GM18861 (cell line): ENCODE measurements at regions not wholly inside any gene's neighbourhood (a gene's known extent, or its start where the extent isn't known, plus 50 kb on each side); places are given as distances from the start of the nearest gene placed in this dataset.
"Not testable (repeated sequence)": the region's sequence is repeated elsewhere in the genome, so short reads cannot be mapped to it uniquely, and the experiment has no call there.

Experiments used
- ATAC-seq: cut with Tn5 transposase; IDR thresholded peaks from one replicate; pipeline ENCODE4 v1.9.1; 2021; ENCODE audit not compliant: unreplicated experiment

DNA sequence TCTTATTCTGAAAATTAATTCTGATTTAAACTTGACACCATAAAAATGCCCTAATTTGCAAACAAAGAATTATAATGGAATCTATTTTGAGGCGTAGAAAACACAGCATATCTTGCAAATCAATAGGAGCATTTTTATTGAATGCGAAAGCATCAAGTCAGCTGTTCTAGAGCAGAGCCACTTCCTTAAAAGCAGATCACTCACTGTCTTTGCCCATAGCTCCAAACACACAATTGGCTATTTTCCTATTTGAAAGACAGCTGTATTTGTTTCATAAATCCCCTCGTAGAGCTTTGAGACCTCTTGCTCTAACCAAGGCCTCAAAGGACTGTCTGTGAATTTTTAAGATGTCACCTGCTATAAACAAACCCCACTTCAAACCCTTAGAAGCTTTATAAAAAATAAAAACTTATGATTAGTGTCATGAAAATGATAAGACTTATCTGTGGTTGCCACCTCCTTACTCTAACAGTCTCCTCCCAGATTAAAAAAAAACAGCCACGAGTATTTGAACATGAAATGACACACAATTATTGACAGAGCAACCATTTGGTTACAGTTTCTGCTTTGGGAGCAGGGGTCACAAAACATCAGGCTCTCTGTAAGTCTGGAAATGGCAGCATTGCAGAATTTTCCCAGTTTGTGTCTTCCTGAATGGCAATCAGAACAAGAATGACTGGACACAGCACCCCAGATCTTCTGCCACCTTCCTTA, 75.6 kb upstream of the RASEF start:
- ATAC-seq = no peak

DNA sequence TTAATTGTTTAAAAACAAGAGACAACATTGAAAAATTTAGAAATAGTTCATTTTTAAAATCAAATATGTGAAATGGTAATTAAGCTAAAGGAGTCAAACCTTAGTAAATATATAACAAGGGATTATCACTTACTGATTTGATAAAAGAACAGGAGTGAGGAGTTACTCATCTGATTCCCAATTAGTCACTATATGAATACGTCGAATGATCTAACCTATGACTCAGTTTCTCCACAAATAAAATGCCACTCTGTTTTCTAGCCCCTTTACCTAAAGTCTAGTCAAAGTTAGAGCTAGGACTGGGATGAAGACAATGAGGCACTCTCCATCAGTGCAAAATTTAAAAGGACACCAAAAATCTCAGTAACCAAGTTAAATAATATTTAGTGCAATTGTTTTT, 70.4 kb upstream of the RASEF start:
- ATAC-seq = no peak

DNA sequence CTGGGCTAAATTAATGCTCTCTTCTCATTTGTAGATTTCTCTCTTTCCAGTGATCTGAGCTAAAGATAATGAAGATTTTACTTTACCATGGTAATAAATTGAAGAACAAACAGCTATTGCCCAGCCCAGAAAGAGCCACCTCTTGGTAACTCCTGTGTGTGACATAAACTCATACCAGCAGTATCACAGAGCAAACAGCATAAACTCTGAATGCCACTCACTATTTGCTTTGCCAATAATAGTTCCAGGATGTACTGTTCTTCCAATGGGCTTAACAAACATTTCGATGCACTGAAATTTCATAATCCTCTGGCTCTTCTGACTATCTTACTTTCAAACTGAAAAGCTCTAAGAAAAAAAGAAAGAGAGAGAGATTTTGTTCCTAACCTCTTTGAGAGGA, 69.8 kb upstream of the RASEF start:
- ATAC-seq = no peak

DNA sequence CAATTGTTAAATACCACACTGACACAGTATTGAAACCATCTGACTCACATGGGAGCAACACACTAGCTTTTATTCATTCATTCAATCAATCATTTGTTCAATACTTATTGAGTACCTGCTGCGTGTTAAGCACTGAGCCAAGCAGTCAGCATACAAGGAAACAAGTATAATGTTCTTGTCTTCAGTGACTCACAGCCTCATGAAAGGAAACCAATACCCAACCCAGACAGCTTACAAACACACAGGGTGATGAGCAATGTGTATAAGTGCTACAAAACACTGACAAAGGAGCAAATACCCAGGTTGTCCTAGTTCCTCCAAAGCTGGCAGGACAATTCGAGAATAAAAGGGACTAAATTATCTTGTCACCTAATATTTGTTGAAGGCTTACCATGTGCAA, 67.6 kb upstream of the RASEF start:
- ATAC-seq = no peak

DNA sequence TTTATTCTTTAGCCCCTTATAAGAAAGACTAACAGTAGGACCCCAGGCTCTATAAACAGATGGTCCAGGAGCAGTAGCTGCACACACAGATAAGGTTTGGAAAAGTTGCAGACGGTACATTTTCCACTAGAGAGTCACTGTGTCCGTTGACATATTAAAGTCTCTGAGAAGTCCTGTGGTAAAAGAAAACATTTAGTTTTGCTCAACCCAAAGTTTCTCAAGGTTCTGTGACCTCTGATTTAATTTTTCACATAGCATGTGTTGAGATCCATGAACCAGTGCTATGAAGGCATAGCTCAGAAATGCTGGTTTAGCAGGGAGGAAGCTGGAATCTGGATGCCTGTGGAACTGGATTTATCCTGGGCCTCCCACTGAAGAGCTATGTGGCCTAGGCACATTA, 62.7 kb upstream of the RASEF start:
- ATAC-seq = no peak

DNA sequence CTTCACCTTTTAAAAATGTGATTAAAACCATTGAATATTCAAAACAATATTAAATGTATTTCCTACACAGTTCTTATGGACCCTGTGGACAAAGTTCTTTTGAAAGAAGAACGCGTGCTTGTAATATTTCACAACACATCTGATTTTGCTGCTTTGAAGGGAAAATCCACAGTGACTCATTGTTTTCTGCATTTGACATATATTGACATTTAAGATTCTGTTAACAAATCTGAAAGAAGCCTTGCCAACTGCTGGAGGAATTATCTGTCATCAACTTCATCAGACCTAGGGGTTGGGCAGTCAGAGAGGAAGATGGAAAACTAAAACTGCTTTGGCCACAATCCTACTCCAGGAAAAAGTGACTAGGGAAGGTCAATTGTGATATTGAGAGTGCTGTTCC, 56.9 kb upstream of the RASEF start:
- no peak for ATAC-seq

DNA sequence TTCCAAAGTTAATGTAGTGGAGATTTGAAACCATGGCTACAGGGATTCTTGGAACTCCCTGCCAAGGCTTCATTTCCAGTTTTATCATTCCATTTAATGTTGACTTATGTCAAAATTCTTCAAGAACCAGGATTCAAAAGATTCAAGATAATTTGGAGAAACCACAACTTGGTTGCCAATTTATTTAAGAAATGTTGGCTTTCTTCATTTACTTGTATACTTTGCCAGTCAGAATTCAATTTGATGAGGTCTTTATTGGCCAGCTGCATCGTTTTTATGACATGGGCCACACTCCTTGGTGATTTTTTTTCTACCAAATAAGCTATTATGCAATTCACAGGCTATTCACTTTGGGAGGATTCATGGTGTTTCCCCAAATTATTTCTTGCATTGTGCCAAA, 53.1 kb upstream of the RASEF start:
- no peak for ATAC-seq

DNA sequence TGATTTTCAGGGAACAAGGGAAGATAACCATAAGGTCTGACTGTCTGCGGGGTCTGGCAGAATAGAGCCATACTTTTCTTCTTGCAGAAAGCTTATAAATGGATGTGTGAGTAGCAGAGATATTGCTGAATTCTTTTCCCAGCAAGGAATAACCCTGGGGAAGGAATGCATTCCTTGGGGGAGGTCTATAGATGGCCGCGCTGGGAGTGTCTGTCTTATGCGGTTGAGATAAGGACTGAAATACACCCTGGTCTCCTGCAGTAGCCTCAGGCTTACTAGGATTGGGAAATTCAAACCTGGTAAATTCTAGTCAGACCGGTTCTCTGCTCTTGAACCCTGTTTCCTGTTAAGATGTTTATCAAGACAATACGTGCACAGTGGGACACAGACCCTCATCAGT, 50.5 kb upstream of the RASEF start:
- ATAC-seq = not testable (repeated sequence)
